ENCODE measurements at regions not wholly inside any gene's neighbourhood (a gene's known extent, or its start where the extent isn't known, plus 50 kb on each side); places are given as distances from the start of the nearest gene placed in this dataset.

DNA sequence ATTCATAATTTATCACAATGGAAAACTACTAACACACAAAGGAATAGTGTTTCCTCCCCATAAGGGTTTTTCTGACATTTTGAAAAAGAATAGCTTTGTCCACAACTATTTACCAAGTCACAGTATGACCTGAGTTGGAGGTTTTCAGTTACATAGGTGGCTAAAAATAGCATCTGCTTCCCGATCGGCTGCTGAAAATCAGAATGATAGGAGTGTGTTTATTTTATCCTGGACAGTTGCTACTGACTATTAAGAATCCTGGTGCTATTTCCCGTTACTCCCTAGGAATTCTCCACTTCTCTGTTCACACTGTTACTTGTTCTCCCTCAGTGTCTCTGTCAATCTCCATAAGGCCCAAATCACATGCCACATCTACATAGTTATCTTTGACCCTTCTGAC is 353.9 kb upstream of the RARB start:
- DNase-seq (ENCODE audit: low spot score): no peak
- POLR2A ChIA-PET (ENCODE audit: low non-redundant PET): no interaction called here
- no peak overlapping the region for H3K27ac ChIP-seq
- TF ChIP-seq, protein P1, sequence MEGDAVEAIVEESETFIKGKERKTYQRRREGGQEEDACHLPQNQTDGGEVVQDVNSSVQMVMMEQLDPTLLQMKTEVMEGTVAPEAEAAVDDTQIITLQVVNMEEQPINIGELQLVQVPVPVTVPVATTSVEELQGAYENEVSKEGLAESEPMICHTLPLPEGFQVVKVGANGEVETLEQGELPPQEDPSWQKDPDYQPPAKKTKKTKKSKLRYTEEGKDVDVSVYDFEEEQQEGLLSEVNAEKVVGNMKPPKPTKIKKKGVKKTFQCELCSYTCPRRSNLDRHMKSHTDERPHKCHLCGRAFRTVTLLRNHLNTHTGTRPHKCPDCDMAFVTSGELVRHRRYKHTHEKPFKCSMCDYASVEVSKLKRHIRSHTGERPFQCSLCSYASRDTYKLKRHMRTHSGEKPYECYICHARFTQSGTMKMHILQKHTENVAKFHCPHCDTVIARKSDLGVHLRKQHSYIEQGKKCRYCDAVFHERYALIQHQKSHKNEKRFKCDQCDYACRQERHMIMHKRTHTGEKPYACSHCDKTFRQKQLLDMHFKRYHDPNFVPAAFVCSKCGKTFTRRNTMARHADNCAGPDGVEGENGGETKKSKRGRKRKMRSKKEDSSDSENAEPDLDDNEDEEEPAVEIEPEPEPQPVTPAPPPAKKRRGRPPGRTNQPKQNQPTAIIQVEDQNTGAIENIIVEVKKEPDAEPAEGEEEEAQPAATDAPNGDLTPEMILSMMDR (conservative IDR thresholded peaks at IDR 0.05; ENCODE audit: low read depth): no peak
- CTCF ChIA-PET: no interaction called here

DNA sequence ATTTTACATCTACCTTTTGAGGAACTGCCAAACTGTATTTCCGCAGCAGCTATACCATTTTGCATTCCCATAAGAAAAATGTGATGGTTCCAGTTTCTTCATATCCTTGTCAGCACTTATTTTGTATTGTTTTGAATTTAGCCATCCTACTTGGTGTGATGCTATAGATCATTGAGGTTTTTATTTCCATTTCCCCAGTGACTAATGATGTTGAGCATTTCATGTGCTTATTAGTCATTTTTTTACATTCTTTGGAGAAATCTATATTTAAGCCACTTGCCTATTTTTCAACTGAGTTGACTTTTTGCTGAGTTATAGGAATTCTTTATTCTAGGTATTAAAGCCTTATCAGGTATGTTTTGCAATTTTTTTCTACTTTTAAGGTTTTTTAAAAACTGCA is 347.6 kb upstream of the RARB start:
- H3K27ac ChIP-seq: no peak overlapping the region
- DNase-seq (ENCODE audit: low spot score): no peak
- ChIA-PET POLR2A (ENCODE audit: low non-redundant PET) (no interaction called here), CTCF (no interaction called here)
- TF ChIP-seq, protein P1 (conservative IDR thresholded peaks at IDR 0.05; ENCODE audit: low read depth): no peak

DNA sequence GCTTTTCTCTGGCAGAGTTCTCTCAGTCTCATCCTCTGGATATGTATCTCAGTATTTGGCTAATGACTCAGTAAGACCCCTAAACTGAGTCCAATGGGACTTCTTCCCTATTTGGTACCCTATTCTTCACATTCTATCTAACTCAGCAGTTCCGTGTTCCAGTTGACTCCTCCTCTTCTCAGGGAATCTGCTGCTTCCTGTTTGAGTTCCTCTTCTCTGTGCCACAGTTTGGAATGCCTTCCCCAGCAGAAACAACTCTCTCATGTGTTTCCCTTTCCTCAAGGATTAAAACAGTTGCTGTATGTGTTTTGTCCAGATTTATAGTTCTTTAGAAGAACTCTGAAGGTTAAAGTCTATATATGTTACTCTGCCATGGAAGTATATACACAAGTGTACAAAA is 344.0 kb upstream of the RARB start:
- CTCF ChIA-PET: no interaction called here
- POLR2A ChIA-PET (ENCODE audit: low non-redundant PET): no interaction called here

DNA sequence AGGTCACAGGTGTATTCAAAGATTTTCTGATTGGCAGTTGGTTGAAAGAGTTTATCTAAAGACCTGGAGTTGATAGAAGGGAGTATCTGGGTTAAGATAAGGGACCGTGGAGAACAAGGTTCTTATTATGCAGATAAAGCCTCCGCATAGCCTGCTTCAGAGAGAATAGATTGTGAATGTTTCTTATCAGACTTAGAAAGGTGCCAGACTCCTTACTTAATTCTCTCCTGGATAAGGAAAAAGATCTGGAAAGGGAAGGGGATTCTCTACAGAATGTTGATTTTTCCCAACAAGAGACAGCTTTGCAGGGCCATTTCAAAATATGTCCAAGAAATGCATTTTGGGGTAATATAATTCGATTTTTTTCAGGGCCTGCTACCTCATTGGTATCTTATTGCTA is 341.3 kb upstream of the RARB start:
- ChIA-PET POLR2A (ENCODE audit: low non-redundant PET) (no interaction called here), CTCF (no interaction called here)
- no peak overlapping the region for H3K27ac ChIP-seq
- TF ChIP-seq, protein P1 (conservative IDR thresholded peaks at IDR 0.05; ENCODE audit: low read depth): no peak
- no peak for DNase-seq (ENCODE audit: low spot score)

More for the DNA sequence above, 344.0 kb upstream of the RARB start:
- TF ChIP-seq, protein P1 (conservative IDR thresholded peaks at IDR 0.05; ENCODE audit: low read depth): no peak
- H3K27ac ChIP-seq: no peak overlapping the region
- no peak for DNase-seq (ENCODE audit: low spot score)

DNA sequence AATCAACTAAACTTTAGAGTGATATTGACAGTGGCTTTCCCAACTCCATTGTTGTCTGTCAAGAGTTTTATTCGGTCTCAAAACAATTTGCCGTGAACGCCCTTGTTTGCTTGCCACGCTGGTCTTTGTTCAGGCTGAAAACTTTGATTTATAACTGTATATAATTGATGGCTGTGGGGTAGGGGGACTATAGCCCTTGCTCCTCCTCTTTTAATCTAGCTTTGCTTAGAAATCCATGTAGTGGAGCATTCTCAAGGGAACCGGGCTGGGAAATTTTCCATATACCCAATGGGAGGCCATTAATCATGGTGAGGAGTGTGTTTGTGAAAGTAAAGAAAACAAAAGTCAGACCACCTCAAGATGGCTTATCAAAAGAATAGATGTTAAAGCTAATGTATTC is 339.8 kb upstream of the RARB start:
- ChIA-PET CTCF (no interaction called here), POLR2A (ENCODE audit: low non-redundant PET) (no interaction called here)
- DNase-seq (ENCODE audit: low spot score): no peak
- TF ChIP-seq, protein P1 (conservative IDR thresholded peaks at IDR 0.05; ENCODE audit: low read depth): no peak
- no peak overlapping the region for H3K27ac ChIP-seq

DNA sequence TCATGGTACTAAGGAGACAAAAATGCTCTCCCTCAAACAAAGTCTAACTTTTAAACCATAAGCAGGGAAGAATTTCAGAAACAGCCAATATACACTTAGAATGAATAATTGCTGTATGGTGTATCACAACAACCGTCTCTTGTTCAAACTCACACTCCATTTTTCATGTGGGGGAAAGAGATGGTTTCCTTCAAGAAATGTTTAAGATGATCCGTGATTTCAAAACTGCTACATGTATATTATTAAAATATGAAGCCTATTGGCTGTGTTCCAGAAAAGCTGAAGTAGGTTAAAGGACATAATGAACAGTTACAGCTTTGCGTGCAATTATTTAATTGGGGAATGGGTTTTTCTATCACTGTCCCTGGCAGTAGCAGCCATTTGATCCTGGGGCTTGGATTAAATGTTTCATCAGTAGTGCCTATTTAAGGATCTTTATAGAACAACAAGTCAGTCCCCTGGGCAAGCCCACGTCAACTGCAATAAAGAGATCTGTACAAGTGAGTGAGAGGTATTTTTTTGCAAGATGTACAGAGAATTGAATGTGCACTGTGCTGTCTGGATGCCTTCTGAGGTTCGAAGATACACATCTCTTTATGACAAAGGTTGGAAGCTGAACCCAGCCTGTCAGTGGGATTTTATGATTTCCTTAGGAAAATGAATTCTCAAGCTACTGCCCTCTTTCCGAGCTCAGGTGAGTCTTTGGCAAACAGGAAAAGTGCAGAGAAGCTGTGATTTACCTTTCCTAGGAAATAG is 337.2 kb upstream of the RARB start:
- ChIA-PET CTCF (no interaction called here), POLR2A (ENCODE audit: low non-redundant PET) (no interaction called here)
- TF ChIP-seq, protein P1 (conservative IDR thresholded peaks at IDR 0.05; ENCODE audit: low read depth): no peak
- H3K27ac ChIP-seq: no peak overlapping the region
- DNase-seq (ENCODE audit: low spot score): no peak

Measured in RWPE1 (cell line).